Thyroid gland (tissue), 4 donors: ENCODE measurements at regions not wholly inside any gene's neighbourhood (a gene's known extent, or its start where the extent isn't known, plus 50 kb on each side); places are given as distances from the start of the nearest gene placed in this dataset.

Source experiments
- POLR2A ChIP-seq, 2 donors: fragments of 450-650 bp; IDR thresholded peaks; one replicate each; pipeline ENCODE4 v1.6.1; 2017; ENCODE audit warnings: antibody characterized with exemption in 2 of 2, mild to moderate bottlenecking in 2 of 2, moderate library complexity in 1 of 2
- TF ChIP-seq, protein P1 (sequence below), 6 experiments: fragments of 200-600 bp in 3 of 6; fragments of 450-650 bp in 3 of 6; sonication (generic) in 3 of 6; IDR thresholded peaks; one replicate each; pipeline ENCODE4 v1.5.1; 2016 to 2019; ENCODE audit warnings: antibody characterized with exemption in 6 of 6, mild to moderate bottlenecking in 2 of 6, inconsistent platforms in 1 of 6, moderate library complexity in 1 of 6

- TF ChIP-seq, protein P1, sequence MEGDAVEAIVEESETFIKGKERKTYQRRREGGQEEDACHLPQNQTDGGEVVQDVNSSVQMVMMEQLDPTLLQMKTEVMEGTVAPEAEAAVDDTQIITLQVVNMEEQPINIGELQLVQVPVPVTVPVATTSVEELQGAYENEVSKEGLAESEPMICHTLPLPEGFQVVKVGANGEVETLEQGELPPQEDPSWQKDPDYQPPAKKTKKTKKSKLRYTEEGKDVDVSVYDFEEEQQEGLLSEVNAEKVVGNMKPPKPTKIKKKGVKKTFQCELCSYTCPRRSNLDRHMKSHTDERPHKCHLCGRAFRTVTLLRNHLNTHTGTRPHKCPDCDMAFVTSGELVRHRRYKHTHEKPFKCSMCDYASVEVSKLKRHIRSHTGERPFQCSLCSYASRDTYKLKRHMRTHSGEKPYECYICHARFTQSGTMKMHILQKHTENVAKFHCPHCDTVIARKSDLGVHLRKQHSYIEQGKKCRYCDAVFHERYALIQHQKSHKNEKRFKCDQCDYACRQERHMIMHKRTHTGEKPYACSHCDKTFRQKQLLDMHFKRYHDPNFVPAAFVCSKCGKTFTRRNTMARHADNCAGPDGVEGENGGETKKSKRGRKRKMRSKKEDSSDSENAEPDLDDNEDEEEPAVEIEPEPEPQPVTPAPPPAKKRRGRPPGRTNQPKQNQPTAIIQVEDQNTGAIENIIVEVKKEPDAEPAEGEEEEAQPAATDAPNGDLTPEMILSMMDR (IDR thresholded peaks at IDR 0.05) = no peak
- no peak for TF ChIP-seq POLR2A (IDR thresholded peaks at IDR 0.05)
Measured at GRCh38 chr3:83895892-83896291, 1062.9 kb upstream of the CADM2 start.
